ENCODE measurements at regions not wholly inside any gene's neighbourhood (a gene's known extent, or its start where the extent isn't known, plus 50 kb on each side); places are given as distances from the start of the nearest gene placed in this dataset.

GRCh38 chr11:32290783-32291182 is 144.6 kb downstream of the WT1 start:
- Histone ChIP-seq H3K9me3 (no peaks in the 10 kb centered on the region), H3K36me3 (no peaks in the 10 kb centered on the region), H3K4me1 (ENCODE audit: control insufficient read depth in 1 of 2, insufficient read depth in 1 of 2, low read depth in 1 of 2, low read length in 1 of 2) (no peaks in the 10 kb centered on the region), H3K27ac (no peak overlapping the region), H3K27me3 (peaks cover 5% of the 10 kb centered on the region), H3K4me3 (ENCODE audit: low read depth in 1 of 2, low read length in 1 of 2) (no peak overlapping the region)
- TF ChIP-seq CTCF (IDR thresholded peaks at IDR 0.05) = no peak

DNA sequence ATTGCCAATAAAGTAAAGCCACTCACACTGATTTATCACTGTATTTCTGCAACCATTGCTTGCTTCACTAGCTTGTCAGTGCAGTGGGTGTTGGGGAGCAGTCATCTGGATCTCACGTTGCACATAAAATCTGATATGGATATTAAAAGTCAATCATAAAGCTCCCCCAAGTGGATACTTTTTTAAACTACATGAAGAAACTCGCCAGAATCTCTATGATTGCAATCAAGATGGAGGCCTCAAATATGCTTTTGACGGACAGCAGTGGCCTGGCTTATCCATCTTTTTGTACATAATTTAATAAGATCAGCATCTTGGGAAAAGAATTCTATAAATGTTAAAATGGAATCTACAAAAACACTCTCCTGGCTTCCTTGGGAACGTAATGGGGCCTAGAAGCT is 137.7 kb downstream of the WT1 start:
- Histone ChIP-seq H3K9me3 (no peaks in the 10 kb centered on the region), H3K4me1 (ENCODE audit: control insufficient read depth in 1 of 2, insufficient read depth in 1 of 2, low read depth in 1 of 2, low read length in 1 of 2) (no peaks in the 10 kb centered on the region), H3K27ac (no peak overlapping the region), H3K27me3 (no peaks in the 10 kb centered on the region), H3K36me3 (no peaks in the 10 kb centered on the region), H3K4me3 (ENCODE audit: low read depth in 1 of 2, low read length in 1 of 2) (no peak overlapping the region)
- no peak for TF ChIP-seq CTCF (IDR thresholded peaks at IDR 0.05)

DNA sequence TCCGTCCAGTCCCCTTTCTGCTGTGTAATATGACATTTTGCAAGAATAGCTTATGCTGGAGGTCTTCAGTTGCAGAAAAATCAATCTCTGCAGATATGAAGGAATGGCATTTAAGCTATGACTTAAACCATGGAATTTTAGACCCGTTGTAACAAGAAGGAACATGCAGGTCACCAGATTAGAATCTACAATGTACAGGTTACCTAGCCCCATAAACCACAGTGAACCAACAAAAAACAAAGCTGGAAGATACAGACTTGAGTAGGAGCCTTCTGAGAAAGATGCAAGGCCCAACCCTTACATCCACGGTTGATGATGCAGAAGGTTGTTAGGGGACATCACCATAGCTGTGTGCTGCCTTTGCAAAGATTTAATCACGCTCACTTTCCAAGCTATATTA is 132.5 kb downstream of the WT1 start:
- TF ChIP-seq CTCF (IDR thresholded peaks at IDR 0.05) = no peak
- Histone ChIP-seq H3K27me3 (peaks cover 4% of the 10 kb centered on the region), H3K4me1 (ENCODE audit: control insufficient read depth in 1 of 2, insufficient read depth in 1 of 2, low read depth in 1 of 2, low read length in 1 of 2) (no peaks in the 10 kb centered on the region), H3K27ac (no peak overlapping the region), H3K4me3 (ENCODE audit: low read depth in 1 of 2, low read length in 1 of 2) (no peak overlapping the region), H3K36me3 (no peaks in the 10 kb centered on the region), H3K9me3 (no peaks in the 10 kb centered on the region)

- Histone ChIP-seq H3K36me3 (no peaks in the 10 kb centered on the region), H3K4me1 (ENCODE audit: control insufficient read depth in 1 of 2, insufficient read depth in 1 of 2, low read depth in 1 of 2, low read length in 1 of 2) (no peaks in the 10 kb centered on the region), H3K27ac (no peak overlapping the region), H3K27me3 (peaks cover 4% of the 10 kb centered on the region), H3K9me3 (no peaks in the 10 kb centered on the region), H3K4me3 (ENCODE audit: low read depth in 1 of 2, low read length in 1 of 2) (no peak overlapping the region)
- no peak for TF ChIP-seq CTCF (IDR thresholded peaks at IDR 0.05)
Observed at GRCh38 chr11:32304521-32304920, 130.8 kb downstream of the WT1 start.

DNA sequence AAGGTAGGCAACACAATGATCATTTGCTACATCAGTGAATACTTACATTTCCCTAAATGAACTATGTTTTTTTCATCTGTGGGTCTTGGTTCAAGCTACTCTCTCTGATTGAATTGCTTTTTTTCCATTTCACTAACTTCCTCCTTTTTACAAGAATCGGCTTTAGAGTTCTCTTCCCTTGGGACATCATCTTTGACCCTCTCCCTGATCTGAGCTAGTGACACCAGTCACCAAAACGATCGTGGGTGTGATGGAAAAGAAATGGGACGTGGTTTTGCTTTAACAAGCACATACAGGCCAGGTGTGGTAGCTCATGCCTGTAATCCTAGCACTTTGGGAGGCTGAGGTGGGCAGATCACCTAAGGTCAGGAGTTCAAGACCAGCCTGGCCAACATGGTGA is 129.9 kb downstream of the WT1 start:
- TF ChIP-seq CTCF (IDR thresholded peaks at IDR 0.05) = no peak
- no peak overlapping the region for H3K4me3 ChIP-seq (ENCODE audit: low read depth in 1 of 2, low read length in 1 of 2)
- no peaks in the 10 kb centered on the region for H3K9me3 ChIP-seq
- H3K4me1 ChIP-seq (ENCODE audit: control insufficient read depth in 1 of 2, insufficient read depth in 1 of 2, low read depth in 1 of 2, low read length in 1 of 2) = no peaks in the 10 kb centered on the region
- no peak overlapping the region for H3K27ac ChIP-seq
- peaks cover 4% of the 10 kb centered on the region for H3K27me3 ChIP-seq
- no peaks in the 10 kb centered on the region for H3K36me3 ChIP-seq

GRCh38 chr11:32307471-32307870 is 127.9 kb downstream of the WT1 start:
- Histone ChIP-seq H3K27ac (no peak overlapping the region), H3K4me1 (ENCODE audit: control insufficient read depth in 1 of 2, insufficient read depth in 1 of 2, low read depth in 1 of 2, low read length in 1 of 2) (no peaks in the 10 kb centered on the region), H3K27me3 (peaks cover 4% of the 10 kb centered on the region), H3K9me3 (no peaks in the 10 kb centered on the region), H3K4me3 (ENCODE audit: low read depth in 1 of 2, low read length in 1 of 2) (no peak overlapping the region), H3K36me3 (no peaks in the 10 kb centered on the region)
- TF ChIP-seq CTCF (IDR thresholded peaks at IDR 0.05) = no peak
